Mononuclear cell (primary cell): ENCODE measurements at regions not wholly inside any gene's neighbourhood (a gene's known extent, or its start where the extent isn't known, plus 50 kb on each side); places are given as distances from the start of the nearest gene placed in this dataset.
"Not testable (repeated sequence)": the region's sequence is repeated elsewhere in the genome, so short reads cannot be mapped to it uniquely, and the experiment has no call there.

ENCODE experiments used
- H3K27me3 ChIP-seq: 2 replicates; pipeline ENCODE4 v1.6.0; 2011; ENCODE audit warnings: low read length, control low read depth; ENCODE audit not compliant: insufficient read depth
- H3K4me1 ChIP-seq: 2 replicates; pipeline ENCODE4 v1.5.1; 2011; ENCODE audit warnings: mild to moderate bottlenecking, low read length, control low read depth; ENCODE audit not compliant: insufficient read depth
- H3K4me3 ChIP-seq: 2 replicates; pipeline ENCODE4 v1.5.1; 2011; ENCODE audit warnings: mild to moderate bottlenecking, low read length, moderate library complexity
- H3K9me3 ChIP-seq: 2 replicates; pipeline ENCODE4 v1.5.1; 2011; ENCODE audit warnings: low read depth, mild to moderate bottlenecking, control low read depth, low read length

GRCh38 chr2:3041841-3042600, 335.6 kb downstream of the EIPR1 start:
- H3K27me3 ChIP-seq: no peaks in the 10 kb centered on the region
- no peak overlapping the region for H3K4me3 ChIP-seq
- H3K4me1 ChIP-seq: no peaks in the 10 kb centered on the region
- H3K9me3 ChIP-seq: no peaks in the 10 kb centered on the region

- no peaks in the 10 kb centered on the region for H3K9me3 ChIP-seq
- no peaks in the 10 kb centered on the region for H3K4me1 ChIP-seq
- H3K4me3 ChIP-seq: no peak overlapping the region
- H3K27me3 ChIP-seq: no peaks in the 10 kb centered on the region
Observed at GRCh38 chr2:3041246-3041645, 336.4 kb downstream of the EIPR1 start.

GRCh38 chr2:3040496-3041140, 337.0 kb downstream of the EIPR1 start:
- Histone ChIP-seq H3K9me3 (no peaks in the 10 kb centered on the region), H3K27me3 (no peaks in the 10 kb centered on the region), H3K4me1 (no peaks in the 10 kb centered on the region), H3K4me3 (no peak overlapping the region)

- H3K9me3 ChIP-seq: no peaks in the 10 kb centered on the region
- H3K4me1 ChIP-seq: no peaks in the 10 kb centered on the region
- no peaks in the 10 kb centered on the region for H3K27me3 ChIP-seq
- no peak overlapping the region for H3K4me3 ChIP-seq
Observed at GRCh38 chr2:3040066-3040428, 337.6 kb downstream of the EIPR1 start.

GRCh38 chr2:3039188-3040065, 338.2 kb downstream of the EIPR1 start:
- H3K4me1 ChIP-seq: no peaks in the 10 kb centered on the region

GRCh38 chr2:3038636-3039035, 339.0 kb downstream of the EIPR1 start:
- Histone ChIP-seq H3K9me3 (no peaks in the 10 kb centered on the region), H3K4me1 (no peaks in the 10 kb centered on the region), H3K27me3 (no peaks in the 10 kb centered on the region), H3K4me3 (no peak overlapping the region)

More at GRCh38 chr2:3039188-3040065, 338.2 kb downstream of the EIPR1 start:
- Histone ChIP-seq H3K27me3 (no peaks in the 10 kb centered on the region), H3K4me3 (no peak overlapping the region), H3K9me3 (no peaks in the 10 kb centered on the region)

GRCh38 chr2:3037196-3038194, 340.1 kb downstream of the EIPR1 start:
- H3K27me3 ChIP-seq: no peaks in the 10 kb centered on the region
- H3K4me3 ChIP-seq: no peak overlapping the region
- no peaks in the 10 kb centered on the region for H3K4me1 ChIP-seq
- no peaks in the 10 kb centered on the region for H3K9me3 ChIP-seq

GRCh38 chr2:3036432-3037125, 341.0 kb downstream of the EIPR1 start:
- Histone ChIP-seq H3K27me3 (no peaks in the 10 kb centered on the region), H3K4me1 (no peaks in the 10 kb centered on the region), H3K9me3 (no peaks in the 10 kb centered on the region), H3K4me3 (no peak overlapping the region)

- H3K9me3 ChIP-seq: no peaks in the 10 kb centered on the region
- no peaks in the 10 kb centered on the region for H3K4me1 ChIP-seq
- H3K4me3 ChIP-seq: no peak overlapping the region
- no peaks in the 10 kb centered on the region for H3K27me3 ChIP-seq
Observed at GRCh38 chr2:3035385-3036050, 342.1 kb downstream of the EIPR1 start.

- no peaks in the 10 kb centered on the region for H3K27me3 ChIP-seq
- no peak overlapping the region for H3K4me3 ChIP-seq
- no peaks in the 10 kb centered on the region for H3K9me3 ChIP-seq
- H3K4me1 ChIP-seq: no peaks in the 10 kb centered on the region
Observed at GRCh38 chr2:3034856-3035255, 342.8 kb downstream of the EIPR1 start.

GRCh38 chr2:3034396-3034795, 343.2 kb downstream of the EIPR1 start:
- Histone ChIP-seq H3K4me3 (no peak overlapping the region), H3K27me3 (no peaks in the 10 kb centered on the region), H3K9me3 (no peaks in the 10 kb centered on the region), H3K4me1 (no peaks in the 10 kb centered on the region)

GRCh38 chr2:3033315-3033714, 344.3 kb downstream of the EIPR1 start:
- H3K27me3 ChIP-seq: no peaks in the 10 kb centered on the region
- no peaks in the 10 kb centered on the region for H3K9me3 ChIP-seq
- no peak overlapping the region for H3K4me3 ChIP-seq
- no peaks in the 10 kb centered on the region for H3K4me1 ChIP-seq

GRCh38 chr2:3030791-3031190, 346.8 kb downstream of the EIPR1 start:
- not testable (repeated sequence) for H3K27me3 ChIP-seq, H3K4me3 ChIP-seq, H3K9me3 ChIP-seq, H3K4me1 ChIP-seq
